Stimulated activated CD4-positive, alpha-beta T cell treated with anti-CD3 and anti-CD28 coated beads, Interleukin-1b, Interleukin-23, amount 100 ng/mL, for 24 hours (primary cell): ENCODE measurements at regions not wholly inside any gene's neighbourhood (a gene's known extent, or its start where the extent isn't known, plus 50 kb on each side); places are given as distances from the start of the nearest gene placed in this dataset.
"Not testable (repeated sequence)": the region's sequence is repeated elsewhere in the genome, so short reads cannot be mapped to it uniquely, and the experiment has no call there.

Experiments
- DNase-seq, 4 experiments: peaks; one replicate each; pipeline ENCODE4 v3.0.0-alpha.2; 2020; ENCODE audit warnings: low read depth in 4 of 4, low spot score in 1 of 4

DNA sequence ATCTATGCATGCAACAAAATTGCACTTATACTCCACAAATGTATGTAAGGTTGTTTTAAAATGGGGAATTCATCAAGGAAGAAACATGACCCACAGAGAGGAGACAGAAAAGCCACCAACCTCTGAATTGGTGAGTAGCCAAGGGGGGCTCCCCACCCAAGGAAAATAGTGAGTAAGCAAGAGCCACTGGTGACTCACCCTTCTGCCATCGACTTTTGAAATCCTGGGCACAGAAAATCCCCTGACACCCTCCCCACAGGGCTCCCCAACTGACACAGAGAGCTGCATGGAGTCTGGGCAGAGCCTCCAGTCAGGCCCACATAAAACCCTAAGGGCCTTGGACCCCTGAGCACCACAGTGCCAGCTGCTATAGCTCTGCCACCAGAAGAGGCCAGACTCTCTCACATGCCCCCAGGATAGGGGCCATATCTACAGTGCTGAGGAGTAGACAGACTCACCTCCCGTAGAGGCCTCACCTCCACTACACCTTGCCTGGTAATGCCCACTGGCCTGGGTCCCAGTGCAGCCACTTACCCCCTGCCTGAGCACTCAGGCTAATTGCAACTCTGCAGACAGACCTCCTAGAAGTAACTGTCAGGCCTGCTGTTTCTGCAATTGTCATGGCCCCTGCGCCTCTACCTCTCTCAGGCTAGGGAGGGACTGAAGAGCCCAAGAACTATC lies 244.7 kb upstream of the WSB1 start:
- peak in 1 of 4 experiments; percentile 2 for DNase-seq

DNA sequence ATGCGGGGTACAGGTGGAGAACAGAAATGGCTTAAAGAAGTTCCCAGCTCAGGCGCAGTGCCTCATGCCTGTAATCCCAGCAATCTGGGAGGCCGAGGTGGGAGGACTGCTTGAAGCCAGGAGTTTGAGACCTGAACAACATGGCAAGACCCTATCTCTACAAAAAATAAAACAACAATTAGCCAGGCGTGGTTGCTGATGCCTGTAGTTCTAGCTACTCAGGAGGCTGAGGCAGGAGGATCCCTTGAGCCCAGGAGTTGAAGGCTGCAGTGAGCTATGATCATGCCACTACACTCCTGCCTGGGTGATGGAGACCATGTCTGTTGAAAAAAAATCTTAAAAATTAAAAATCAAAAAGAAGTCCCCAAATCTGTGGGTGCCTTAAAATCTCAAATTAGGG lies 228.3 kb upstream of the WSB1 start:
- no peak for DNase-seq

- DNase-seq, result no peak
These were observed 227.6 kb upstream of the WSB1 start for GRCh38 chr17:27066315-27066714.

- DNase-seq, result no peak
These were observed 223.9 kb upstream of the WSB1 start for GRCh38 chr17:27069842-27070508.

- no peak for DNase-seq
These were observed 223.1 kb upstream of the WSB1 start for GRCh38 chr17:27070836-27071235.

DNA sequence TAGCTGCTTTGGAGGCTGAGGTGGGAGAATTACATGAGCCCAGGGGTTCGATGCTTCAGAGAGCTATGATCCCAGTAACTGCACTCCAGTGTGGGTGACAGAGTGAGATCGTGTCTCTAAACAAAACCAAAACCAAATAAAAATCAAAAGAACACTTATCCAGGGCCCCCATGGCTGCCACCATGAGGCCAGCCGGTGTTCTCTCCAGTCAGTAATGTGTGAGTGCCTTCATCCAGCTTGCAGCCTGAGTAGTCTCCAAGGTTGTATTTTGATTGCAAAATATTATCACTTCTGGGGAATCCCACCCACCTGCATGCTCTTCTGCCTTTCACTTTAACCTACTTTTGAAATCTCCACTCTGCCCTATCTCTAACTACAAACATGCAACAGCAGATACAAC lies 221.0 kb upstream of the WSB1 start:
- no peak for DNase-seq

DNA sequence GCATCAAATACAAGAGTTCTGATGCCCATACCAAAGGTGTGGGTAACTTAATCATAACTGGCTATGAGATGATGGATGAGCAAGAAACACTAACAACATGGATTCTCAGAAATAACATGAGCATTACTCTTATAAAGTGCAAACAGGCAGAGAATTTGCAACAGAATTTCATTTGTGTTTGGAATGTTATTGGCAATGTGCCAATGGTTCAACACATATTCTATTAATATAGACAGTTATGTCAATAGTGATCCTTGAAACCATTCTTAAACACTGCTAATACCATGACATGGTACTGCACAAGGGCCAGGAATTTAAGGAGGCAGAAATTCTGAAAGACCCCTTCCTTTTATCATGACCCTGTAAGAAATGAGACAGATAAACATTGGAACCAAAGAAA lies 217.1 kb upstream of the WSB1 start:
- DNase-seq, result no peak

DNA sequence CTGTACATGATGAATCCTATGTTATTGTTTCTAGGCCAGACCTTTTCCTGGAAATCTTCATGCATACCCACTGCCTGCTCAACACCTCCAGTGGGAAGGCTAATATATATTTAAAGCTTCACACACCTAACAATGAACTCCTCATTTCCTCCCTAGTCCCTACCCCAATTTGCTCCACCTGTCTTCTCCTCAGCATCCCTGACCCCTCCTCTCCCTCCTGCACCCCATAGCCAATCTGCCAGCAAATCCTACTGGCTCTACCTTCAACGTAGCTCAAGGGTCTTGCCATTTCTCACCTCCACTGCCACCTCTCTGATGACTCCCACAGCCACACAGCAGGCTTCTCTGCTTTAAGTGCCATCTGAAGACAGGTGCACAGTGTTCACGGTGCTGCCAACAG lies 215.6 kb upstream of the WSB1 start:
- no peak for DNase-seq

DNA sequence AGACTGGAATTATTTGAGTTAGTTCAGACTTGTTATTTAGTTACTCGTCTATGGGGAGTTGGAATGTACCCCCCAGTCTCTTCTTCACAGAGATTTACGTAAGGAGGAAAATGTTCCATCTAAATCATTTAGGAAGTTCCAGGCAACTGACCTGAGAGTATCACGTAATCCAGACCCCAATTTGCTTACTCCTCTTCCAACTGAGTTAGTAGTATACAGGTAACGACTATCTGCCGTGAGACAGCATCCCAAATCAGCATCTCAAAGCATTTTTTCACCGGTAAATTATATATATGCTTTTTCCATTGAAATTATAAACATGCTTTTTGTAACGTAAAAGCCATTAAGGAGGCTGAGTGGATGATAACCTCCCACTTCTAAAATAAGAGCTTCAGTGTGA lies 214.3 kb upstream of the WSB1 start:
- no peak for DNase-seq

GRCh38 chr17:27081002-27081638 lies 212.8 kb upstream of the WSB1 start:
- no peak for DNase-seq

DNA sequence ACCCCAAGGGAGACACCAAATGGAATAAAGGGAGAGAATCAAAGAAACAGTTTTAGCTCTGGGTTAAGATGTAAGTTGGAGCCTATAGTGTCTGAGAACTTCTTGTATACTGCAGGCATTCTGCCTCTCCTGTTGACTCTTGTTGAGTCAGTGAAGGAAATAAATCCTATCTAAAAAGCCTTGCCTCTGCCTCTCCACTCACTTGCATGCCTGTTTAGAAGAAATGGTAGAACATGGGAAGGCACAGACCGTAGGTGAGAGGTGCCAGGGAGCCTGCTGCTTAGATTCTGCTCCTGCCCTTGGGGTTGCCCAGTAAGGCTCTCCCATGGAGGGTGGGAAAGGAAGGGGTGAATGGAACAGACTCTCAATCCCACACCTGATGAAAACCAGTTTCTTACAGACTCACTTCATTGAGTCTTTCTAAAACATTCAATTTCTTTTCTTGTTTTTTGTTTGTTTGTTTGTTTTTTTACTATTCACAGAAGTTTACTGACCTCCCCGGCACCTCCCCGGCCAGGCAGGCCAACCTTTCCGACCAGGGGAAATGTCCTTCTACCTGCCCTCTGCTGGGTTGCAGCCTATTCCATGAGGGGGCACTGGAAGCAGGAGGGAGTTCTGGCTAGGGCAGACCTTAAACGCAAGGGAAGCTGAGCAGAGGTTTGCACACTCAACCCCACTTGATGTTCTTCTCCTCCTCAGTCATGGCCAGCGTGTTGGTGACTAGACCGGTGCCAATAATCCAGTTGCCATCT lies 211.7 kb upstream of the WSB1 start:
- no peak for DNase-seq

GRCh38 chr17:27082775-27083154 lies 211.1 kb upstream of the WSB1 start:
- DNase-seq, result no peak

GRCh38 chr17:27083408-27084185 lies 210.3 kb upstream of the WSB1 start:
- no peak for DNase-seq

- DNase-seq, result no peak
These were observed 208.4 kb upstream of the WSB1 start for GRCh38 chr17:27085517-27085916.

GRCh38 chr17:27086526-27086925 lies 207.4 kb upstream of the WSB1 start:
- DNase-seq, result no peak

DNA sequence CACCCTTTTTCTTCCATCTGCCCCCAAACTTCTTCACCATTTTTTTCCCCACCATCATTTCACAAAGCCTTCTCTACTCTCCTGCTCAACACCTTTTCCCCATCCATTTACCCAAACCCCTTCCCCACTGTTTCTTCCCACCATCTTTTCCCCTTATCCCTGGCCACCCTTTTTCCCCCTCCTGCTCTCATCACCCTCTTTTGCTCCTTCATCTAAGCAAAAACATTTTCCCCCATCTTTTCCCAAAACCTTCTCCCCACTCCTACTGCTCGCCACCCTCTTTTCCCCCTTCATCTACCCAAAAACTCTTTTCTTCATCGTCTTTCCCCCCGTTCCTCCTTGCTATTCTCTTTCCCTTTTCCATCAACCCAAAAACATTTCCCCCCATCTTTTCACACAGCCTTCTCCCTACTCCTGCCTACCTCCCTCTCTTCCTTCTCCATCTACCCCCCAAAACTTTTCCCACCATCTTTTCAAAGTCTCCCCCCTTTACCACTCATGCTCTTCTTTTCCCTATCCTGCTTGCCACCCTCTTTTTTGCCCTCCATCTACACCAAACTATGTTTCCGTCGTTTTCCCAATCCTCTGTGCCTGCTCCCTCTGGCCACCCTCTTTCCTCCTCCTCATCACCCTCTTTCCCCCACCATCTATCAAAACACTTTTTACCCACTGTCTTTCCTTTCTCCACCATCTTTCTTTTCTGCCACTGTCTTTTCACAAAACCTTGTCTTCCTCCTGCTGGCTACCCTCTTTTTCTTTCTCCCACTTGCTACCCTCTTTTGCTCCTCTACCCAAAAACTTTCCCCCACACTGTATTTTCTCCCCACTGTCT lies 205.8 kb upstream of the WSB1 start:
- no peak for DNase-seq

DNA sequence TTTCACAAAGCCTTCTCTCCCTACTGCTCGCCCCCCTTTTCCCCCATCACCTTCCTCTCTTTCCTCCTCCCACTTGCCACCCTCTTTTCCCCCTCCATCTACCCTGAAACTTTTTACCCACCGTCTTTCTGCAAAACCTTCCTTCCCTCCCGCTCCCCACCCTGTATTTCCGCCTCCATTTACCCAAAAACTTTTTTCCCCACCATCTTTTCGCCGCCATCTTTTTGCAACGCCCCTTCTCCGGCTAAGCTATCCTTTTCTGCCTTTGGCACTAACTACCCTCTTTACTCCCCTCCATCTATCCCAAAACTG lies 205.2 kb upstream of the WSB1 start:
- DNase-seq, result no peak

- DNase-seq, result not testable (repeated sequence)
These were observed 204.6 kb upstream of the WSB1 start for GRCh38 chr17:27089079-27089928.

DNA sequence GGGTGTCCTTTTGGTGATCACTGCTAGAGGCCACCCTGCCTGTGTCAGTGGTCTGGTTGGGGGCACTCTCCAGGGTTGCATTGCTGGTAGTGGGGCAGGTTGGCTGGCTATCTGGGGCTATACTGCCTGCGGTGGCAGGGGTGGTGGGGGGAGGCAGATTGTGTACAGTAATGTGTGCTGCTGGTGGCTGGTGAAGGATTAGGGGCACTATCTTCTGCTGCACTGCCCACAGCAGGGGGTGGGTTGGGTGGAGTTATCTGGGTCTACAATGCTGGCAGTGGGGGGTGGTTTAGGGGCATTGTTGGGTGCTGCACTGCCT lies 204.0 kb upstream of the WSB1 start:
- no peak for DNase-seq
